ENCODE measurements at regions not wholly inside any gene's neighbourhood (a gene's known extent, or its start where the extent isn't known, plus 50 kb on each side); places are given as distances from the start of the nearest gene placed in this dataset.

- no peak for DNase-seq
Observed at GRCh38 chr2:42863751-42864150, 71.4 kb upstream of the HAAO start.

GRCh38 chr2:42863320-42863719 is 70.9 kb upstream of the HAAO start:
- no peak for DNase-seq

GRCh38 chr2:42862669-42863185 is 70.3 kb upstream of the HAAO start:
- DNase-seq: no peak

- DNase-seq: no peak
Observed at GRCh38 chr2:42861321-42861720, 68.9 kb upstream of the HAAO start.

GRCh38 chr2:42860319-42861094 is 68.1 kb upstream of the HAAO start:
- DNase-seq: peak; percentile 16

- peak; percentile 15 for DNase-seq
Observed at GRCh38 chr2:42859791-42860190, 67.4 kb upstream of the HAAO start.

- peak; percentile 78 for DNase-seq
Observed at GRCh38 chr2:42859006-42859552, 66.7 kb upstream of the HAAO start.

- no peak for DNase-seq
Observed at GRCh38 chr2:42858140-42859005, 66.0 kb upstream of the HAAO start.

- no peak for DNase-seq
Observed at GRCh38 chr2:42856891-42857632, 64.7 kb upstream of the HAAO start.

GRCh38 chr2:42856106-42856860 is 63.9 kb upstream of the HAAO start:
- DNase-seq: no peak

GRCh38 chr2:42855221-42855970 is 63.0 kb upstream of the HAAO start:
- no peak for DNase-seq

- peak; percentile 46 for DNase-seq
Observed at GRCh38 chr2:42854207-42854818, 61.9 kb upstream of the HAAO start.

- no peak for DNase-seq
Observed at GRCh38 chr2:42853549-42854206, 61.3 kb upstream of the HAAO start.

GRCh38 chr2:42852798-42853197 is 60.4 kb upstream of the HAAO start:
- no peak for DNase-seq

GRCh38 chr2:42851740-42852250 is 59.4 kb upstream of the HAAO start:
- no peak for DNase-seq

GRCh38 chr2:42851186-42851585 is 58.8 kb upstream of the HAAO start:
- DNase-seq: no peak

GRCh38 chr2:42850016-42850805 is 57.8 kb upstream of the HAAO start:
- DNase-seq: no peak

- no peak for DNase-seq
Observed at GRCh38 chr2:42849311-42849710, 56.9 kb upstream of the HAAO start.

GRCh38 chr2:42848726-42849290 is 56.4 kb upstream of the HAAO start:
- no peak for DNase-seq
